Ishikawa (cell line): ENCODE measurements at regions not wholly inside any gene's neighbourhood (a gene's known extent, or its start where the extent isn't known, plus 50 kb on each side); places are given as distances from the start of the nearest gene placed in this dataset.

Experiments used
- CEBPB ChIP-seq: IDR thresholded peaks from 2 replicates; pipeline ENCODE4 v1.6.1; 2012
- CREB1 ChIP-seq: IDR thresholded peaks from 2 replicates; pipeline ENCODE4 v1.6.1; 2012; ENCODE audit warnings: low read depth
- EGR1 ChIP-seq: IDR thresholded peaks from 2 replicates; pipeline ENCODE4 v1.6.1; 2012
- EP300 ChIP-seq: IDR thresholded peaks from 2 replicates; pipeline ENCODE4 v1.6.1; 2012; ENCODE audit warnings: borderline replicate concordance
- FOXM1 ChIP-seq: IDR thresholded peaks from 2 replicates; pipeline ENCODE4 v1.6.1; 2012; ENCODE audit warnings: low read depth, borderline replicate concordance
- MAX ChIP-seq: IDR thresholded peaks from 2 replicates; pipeline ENCODE4 v1.6.1; 2012
- NFIC ChIP-seq: IDR thresholded peaks from 2 replicates; pipeline ENCODE4 v1.6.1; 2012
- RAD21 ChIP-seq: IDR thresholded peaks from 2 replicates; pipeline ENCODE4 v1.6.1; 2012; ENCODE audit warnings: low read depth
- REST ChIP-seq: IDR thresholded peaks from 2 replicates; pipeline ENCODE4 v1.6.1; 2012; ENCODE audit warnings: low read depth, mild to moderate bottlenecking
- TAF1 ChIP-seq: IDR thresholded peaks from 2 replicates; pipeline ENCODE4 v1.6.1; 2012; ENCODE audit warnings: low read depth, mild to moderate bottlenecking
- TCF12 ChIP-seq: IDR thresholded peaks from 2 replicates; pipeline ENCODE4 v1.6.1; 2012; ENCODE audit warnings: low read depth
- TEAD4 ChIP-seq: IDR thresholded peaks from 2 replicates; pipeline ENCODE4 v1.6.1; 2012
- USF1 ChIP-seq: IDR thresholded peaks from 2 replicates; pipeline ENCODE4 v1.6.1; 2012
- YY1 ChIP-seq: IDR thresholded peaks from 2 replicates; pipeline ENCODE4 v1.6.1; 2012; ENCODE audit warnings: low read depth
- ZBTB7A ChIP-seq: IDR thresholded peaks from 2 replicates; pipeline ENCODE4 v1.6.1; 2012; ENCODE audit warnings: low read depth

- no peak for TF ChIP-seq CREB1
- no peak for TF ChIP-seq TCF12
- TF ChIP-seq CEBPB: no peak
- no peak for TF ChIP-seq RAD21
- TF ChIP-seq TAF1: no peak
- no peak for TF ChIP-seq ZBTB7A
- no peak for TF ChIP-seq REST
- TF ChIP-seq USF1: no peak
- no peak for TF ChIP-seq TEAD4
- TF ChIP-seq YY1: no peak
- TF ChIP-seq NFIC: no peak
- TF ChIP-seq FOXM1: no peak
- no peak for TF ChIP-seq EP300
- TF ChIP-seq MAX: no peak
- TF ChIP-seq EGR1: no peak
Observed at GRCh38 chr10:125565046-125565445, 117.9 kb downstream of the TEX36 start.

- TF ChIP-seq REST (no peak), YY1 (no peak), TCF12 (no peak), EGR1 (no peak), MAX (no peak), ZBTB7A (no peak), USF1 (no peak), TEAD4 (no peak), TAF1 (no peak), FOXM1 (no peak), CEBPB (no peak), EP300 (no peak), CREB1 (no peak), NFIC (no peak), RAD21 (no peak)
Observed at GRCh38 chr10:125564570-125564969, 118.4 kb downstream of the TEX36 start.

- TF ChIP-seq TCF12: no peak
- TF ChIP-seq RAD21: peak; percentile 51
- peak; percentile 49 for TF ChIP-seq REST
Observed at GRCh38 chr10:125562737-125563136, 120.2 kb downstream of the TEX36 start.

GRCh38 chr10:125560947-125561346 is 122.0 kb downstream of the TEX36 start:
- TF ChIP-seq RAD21: no peak
- TF ChIP-seq EP300: no peak

- TF ChIP-seq ZBTB7A (no peak), CREB1 (no peak), NFIC (no peak), TAF1 (no peak), EGR1 (no peak), YY1 (no peak), RAD21 (no peak), MAX (no peak), FOXM1 (no peak), USF1 (no peak)
Observed at GRCh38 chr10:125559210-125559609, 123.8 kb downstream of the TEX36 start.
